ENCODE measurements at regions not wholly inside any gene's neighbourhood (a gene's known extent, or its start where the extent isn't known, plus 50 kb on each side); places are given as distances from the start of the nearest gene placed in this dataset.

- TF ChIP-seq CTCF (IDR thresholded peaks at IDR 0.05) (no peak), POLR2A (IDR thresholded peaks at IDR 0.05) (no peak)
Measured at GRCh38 chr13:53921473-53921872, 892.9 kb downstream of the OLFM4 start.

Data from esophagus squamous epithelium (tissue), 4 donors.